Loucy (cell line): ENCODE measurements at regions not wholly inside any gene's neighbourhood (a gene's known extent, or its start where the extent isn't known, plus 50 kb on each side); places are given as distances from the start of the nearest gene placed in this dataset.

ENCODE experiments used
- EZH2phosphoT487 ChIP-seq: fragments of 200-600 bp; IDR thresholded peaks from 2 replicates; pipeline ENCODE4 v1.6.1; 2018; ENCODE audit warnings: antibody characterized with exemption, mild to moderate bottlenecking, moderate library complexity, borderline replicate concordance
- TF ChIP-seq, protein P1 (sequence below): fragments of 200-600 bp; sonication (generic); conservative IDR thresholded peaks from 2 replicates; pipeline ENCODE4 v1.5.1; 2014; ENCODE audit warnings: mild to moderate bottlenecking, antibody characterized with exemption, low read length

DNA sequence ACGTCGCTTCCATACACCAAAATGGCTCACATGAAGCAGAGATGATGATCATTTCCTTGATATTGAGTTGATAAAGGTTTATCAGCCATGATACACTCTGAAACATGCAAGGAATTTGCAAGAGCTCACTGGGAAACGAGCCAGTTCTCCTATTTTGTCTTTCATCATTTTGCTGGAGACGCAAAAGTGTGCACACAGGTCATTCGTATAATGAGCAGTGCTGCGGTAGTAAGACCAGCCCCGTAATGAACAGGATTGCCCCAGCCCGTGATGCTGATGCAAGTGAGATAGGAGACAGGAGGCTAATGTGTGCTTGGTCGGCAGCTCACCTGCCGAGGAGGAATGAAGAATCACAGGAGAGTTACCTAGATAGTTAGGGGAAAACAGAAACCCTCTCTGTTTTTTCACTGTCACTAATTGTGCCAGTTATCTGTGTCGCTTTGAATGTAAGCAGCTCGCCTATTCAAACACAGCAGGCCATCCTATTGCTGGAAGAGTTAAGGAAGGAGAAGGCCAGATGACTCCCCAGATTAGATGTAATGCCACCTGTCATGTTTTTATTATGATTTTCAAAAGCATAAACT lies 391.8 kb downstream of the SAMD5 start:
- TF ChIP-seq, protein P1, sequence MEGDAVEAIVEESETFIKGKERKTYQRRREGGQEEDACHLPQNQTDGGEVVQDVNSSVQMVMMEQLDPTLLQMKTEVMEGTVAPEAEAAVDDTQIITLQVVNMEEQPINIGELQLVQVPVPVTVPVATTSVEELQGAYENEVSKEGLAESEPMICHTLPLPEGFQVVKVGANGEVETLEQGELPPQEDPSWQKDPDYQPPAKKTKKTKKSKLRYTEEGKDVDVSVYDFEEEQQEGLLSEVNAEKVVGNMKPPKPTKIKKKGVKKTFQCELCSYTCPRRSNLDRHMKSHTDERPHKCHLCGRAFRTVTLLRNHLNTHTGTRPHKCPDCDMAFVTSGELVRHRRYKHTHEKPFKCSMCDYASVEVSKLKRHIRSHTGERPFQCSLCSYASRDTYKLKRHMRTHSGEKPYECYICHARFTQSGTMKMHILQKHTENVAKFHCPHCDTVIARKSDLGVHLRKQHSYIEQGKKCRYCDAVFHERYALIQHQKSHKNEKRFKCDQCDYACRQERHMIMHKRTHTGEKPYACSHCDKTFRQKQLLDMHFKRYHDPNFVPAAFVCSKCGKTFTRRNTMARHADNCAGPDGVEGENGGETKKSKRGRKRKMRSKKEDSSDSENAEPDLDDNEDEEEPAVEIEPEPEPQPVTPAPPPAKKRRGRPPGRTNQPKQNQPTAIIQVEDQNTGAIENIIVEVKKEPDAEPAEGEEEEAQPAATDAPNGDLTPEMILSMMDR: no peak
- TF ChIP-seq EZH2phosphoT487: no peak
